Stimulated activated CD4-positive, alpha-beta T cell treated with anti-CD3 and anti-CD28 coated beads, Interleukin-12 subunit alpha, Interleukin-12 subunit beta, amount 100 ng/mL, for 24 hours (primary cell): ENCODE measurements at regions not wholly inside any gene's neighbourhood (a gene's known extent, or its start where the extent isn't known, plus 50 kb on each side); places are given as distances from the start of the nearest gene placed in this dataset.
A peak's percentile ranks its signal among the peaks of the same experiment; 100 is the strongest.

Source experiments
- DNase-seq, 2 experiments: peaks; one replicate each; pipeline ENCODE4 v3.0.0-alpha.2; 2020; ENCODE audit warnings: low read depth in 2 of 2

- no peak for DNase-seq
These were observed 424.6 kb downstream of the MED10 start for GRCh38 chr5:5953584-5954274.

GRCh38 chr5:5951953-5952352, 426.4 kb downstream of the MED10 start:
- no peak for DNase-seq

DNA sequence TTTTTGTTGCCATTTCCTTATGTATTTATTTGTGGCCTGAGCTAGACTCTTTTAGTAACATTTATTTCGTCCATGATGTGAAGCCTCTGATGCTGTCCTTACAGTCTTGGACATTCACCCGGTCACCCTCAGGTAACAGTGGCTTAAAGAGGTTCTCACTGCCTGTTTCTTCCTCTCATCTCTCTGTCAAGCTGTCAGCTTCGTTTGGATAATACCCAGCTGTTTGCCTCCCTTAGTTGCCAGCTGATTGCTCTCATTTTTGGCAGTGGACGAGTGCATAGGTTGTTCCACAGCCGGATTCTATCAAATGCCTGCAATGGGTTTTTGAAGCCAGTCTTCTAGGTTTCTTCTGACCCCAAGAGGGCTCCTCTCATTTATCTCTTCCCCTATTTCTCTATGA, 427.7 kb downstream of the MED10 start:
- no peak for DNase-seq

DNA sequence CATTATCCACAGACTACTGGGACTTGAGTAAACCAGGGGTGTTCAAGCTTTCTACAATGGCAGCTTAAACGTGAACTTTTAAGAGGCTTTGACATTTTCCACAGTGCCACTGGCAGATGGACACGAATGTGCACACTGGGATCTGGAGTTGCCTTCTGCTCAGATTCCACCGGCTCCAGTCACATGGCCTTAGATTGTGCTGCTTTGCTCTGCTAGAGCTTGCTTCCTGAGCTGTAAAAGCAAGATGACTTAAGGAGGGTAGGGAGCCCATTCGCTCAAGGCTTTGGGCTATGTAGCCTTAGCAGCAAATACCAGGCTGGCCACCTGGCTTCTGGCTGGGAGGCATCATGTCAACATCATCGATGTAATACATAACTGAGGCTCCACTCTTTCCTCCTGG, 436.9 kb downstream of the MED10 start:
- DNase-seq: no peak

GRCh38 chr5:5939759-5940370, 438.5 kb downstream of the MED10 start:
- DNase-seq: no peak

GRCh38 chr5:5933651-5934050, 444.7 kb downstream of the MED10 start:
- no peak for DNase-seq

DNA sequence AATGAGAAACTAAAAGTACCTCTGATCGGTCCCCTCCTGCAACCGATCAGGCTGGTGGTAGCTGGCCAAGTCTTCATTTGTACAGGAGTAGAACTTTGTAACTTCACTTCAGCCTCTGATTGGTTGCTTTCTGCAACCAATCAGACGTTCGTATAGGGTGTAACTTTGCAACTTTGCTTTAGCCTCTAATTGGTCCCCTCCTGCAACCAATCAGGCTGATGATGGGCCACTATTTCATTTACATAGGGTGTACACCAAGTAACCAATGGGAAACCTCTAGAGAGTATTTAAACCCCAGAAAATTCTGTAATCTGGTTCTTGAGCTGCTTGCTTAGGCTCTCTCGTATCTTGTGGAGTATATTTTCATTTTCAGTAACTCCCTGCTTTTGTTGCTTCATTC, 445.5 kb downstream of the MED10 start:
- DNase-seq: no peak

GRCh38 chr5:5930561-5930960, 447.8 kb downstream of the MED10 start:
- DNase-seq: no peak

DNA sequence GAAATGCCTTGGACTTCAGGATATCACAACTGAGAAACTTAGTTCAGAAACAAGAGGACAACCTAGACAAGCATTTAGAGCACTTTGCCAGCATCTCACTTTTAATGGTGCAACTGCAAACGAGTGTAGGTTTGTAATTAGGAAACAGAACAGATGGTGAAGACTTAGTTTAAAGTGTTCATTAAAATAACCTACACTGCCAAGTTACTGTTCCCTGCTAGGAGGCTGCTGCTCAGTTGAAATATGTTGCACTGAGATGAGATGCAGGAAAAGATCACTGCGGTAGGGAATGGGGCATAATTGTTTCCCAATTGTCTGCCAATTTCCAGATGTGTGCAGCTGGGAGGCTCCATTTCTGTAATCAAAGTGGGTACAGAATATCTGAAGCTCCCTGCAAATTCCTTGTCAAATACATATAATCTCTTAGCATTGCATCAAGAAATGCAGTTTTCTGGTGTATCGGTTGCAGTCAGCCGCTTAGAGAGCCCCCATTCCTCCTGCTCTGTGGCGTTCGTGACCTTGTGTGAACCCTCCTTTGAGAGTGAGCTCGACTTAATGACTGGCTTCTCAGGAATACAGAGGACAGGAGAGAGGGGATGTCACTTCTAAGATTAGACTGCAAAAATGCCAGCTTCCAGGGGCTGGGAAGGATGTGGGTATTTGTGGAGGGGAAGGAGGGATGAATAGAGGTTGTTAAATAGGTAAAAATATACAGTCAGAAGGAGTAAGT, 448.9 kb downstream of the MED10 start:
- DNase-seq: no peak

GRCh38 chr5:5925191-5925590, 453.2 kb downstream of the MED10 start:
- no peak for DNase-seq

DNA sequence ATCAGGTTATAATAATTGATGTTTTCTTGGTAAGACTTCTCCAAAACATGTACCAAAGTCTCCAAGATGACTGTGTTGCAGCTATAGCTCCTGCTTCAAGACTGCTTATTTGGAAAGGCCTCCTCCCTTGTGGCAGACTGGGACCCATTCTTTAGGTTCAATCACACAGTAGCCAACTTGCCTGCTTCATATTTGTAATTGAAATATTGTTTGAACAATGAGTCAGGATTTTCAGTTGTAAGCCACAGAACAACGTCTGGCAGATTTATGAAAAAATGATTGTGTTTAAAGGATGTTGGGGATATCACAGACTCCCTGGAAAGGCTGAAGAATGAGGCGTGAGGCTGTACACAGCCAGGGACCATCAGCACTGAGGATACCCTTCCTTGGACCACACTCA, 458.9 kb downstream of the MED10 start:
- DNase-seq: no peak

DNA sequence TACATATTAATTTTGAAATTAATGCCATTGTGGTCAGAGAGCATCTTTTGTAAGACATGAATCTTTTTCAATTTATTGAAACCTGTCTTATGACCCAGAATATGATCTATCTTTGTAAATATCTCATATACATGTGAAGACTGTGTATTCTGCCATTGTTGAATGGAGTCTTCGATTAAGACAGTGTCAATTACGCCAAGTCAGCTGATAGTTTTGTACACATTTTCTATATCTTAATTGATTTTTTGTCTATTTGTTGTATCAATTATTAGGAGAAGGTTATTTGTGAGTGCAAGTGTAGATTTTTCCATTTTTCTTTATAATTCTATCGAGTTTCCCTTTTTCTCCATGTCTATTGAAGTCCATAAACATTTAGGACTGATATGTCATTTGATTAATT, 471.6 kb downstream of the MED10 start:
- DNase-seq: no peak

DNA sequence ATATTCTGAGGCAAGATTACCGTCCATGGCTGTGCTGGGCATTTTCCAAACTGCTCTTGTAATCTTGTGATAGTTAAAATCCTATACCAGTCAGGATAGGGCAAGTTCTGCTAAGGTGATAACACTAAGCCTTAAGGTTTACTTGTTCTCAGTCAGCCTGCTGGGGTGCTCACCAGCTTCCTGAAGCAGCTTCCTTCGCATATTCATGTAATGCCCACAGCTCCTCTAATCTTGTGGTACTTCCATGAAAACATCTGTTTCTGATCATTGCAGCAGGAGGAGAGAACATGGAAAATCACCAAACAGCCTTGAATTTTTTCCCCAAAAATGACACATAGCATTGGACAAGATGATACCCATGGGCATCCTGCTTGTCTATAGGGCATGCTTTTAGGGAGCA, 473.2 kb downstream of the MED10 start:
- no peak for DNase-seq

DNA sequence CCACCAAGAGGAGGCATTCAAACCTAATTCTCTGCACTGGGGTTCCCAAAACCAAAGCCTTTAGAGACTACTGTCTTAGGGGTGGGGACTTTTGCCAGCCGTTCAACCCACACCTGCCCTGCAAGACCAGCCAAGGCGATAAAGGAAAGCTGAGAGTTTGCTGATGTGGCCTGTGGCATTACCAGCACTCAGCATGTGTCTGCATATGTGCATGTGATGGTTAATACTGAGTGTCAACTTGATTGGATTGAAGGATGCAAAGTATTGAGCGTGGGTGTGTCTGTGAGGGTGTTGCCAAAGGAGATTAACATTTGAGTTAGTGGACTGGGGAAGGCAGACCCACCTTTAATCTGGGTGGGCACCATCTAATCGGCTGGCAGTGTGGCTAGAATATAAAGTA, 474.2 kb downstream of the MED10 start:
- DNase-seq: no peak

DNA sequence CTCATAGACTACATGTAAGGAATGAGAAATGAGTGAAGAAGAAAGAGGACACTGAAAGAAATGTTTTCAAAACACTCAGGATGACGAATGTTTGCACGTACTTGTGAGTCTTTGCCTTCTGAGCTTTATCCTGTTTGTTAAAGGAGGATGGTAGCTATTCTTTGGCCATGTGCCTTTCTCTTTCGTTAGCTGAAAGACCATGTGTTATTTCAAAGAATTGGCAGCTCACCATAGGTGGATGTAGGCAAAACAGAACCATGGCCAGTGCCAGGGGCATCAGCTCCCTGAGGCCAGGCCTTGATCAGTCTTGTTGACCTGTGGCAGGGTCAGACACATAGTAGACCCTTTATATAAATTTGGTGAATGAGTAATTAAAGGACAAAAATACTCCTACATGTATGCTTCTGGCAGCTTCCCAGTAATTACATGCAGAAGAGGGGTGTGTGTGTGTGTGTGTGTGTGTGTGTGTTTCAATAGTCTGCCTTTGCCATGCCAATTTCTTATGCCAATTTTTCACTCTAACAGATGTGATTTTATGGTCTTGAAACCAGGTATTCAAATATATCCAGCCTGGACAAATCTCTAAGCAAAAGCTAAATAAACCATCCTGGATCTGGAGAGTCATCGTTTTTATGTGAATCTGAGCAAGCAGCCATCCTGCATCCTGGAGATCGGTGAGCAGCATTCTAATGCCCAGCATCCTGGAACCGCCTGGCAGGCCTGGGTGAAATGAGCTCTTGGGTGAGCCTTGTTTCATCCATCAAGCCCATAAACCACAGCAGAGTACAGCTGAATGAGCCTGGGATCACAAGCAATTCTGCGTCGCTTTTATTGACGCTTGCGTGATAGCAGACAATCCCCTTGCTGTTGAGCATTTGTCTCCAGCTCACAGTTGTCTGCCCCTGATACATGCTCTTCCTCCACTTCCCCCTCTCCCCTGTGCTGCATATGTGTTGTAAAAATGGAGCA, 475.4 kb downstream of the MED10 start:
- DNase-seq: no peak

GRCh38 chr5:5900350-5900749, 477.9 kb downstream of the ICE1 start:
- DNase-seq: no peak

GRCh38 chr5:5899716-5900115, 477.2 kb downstream of the ICE1 start:
- no peak for DNase-seq

DNA sequence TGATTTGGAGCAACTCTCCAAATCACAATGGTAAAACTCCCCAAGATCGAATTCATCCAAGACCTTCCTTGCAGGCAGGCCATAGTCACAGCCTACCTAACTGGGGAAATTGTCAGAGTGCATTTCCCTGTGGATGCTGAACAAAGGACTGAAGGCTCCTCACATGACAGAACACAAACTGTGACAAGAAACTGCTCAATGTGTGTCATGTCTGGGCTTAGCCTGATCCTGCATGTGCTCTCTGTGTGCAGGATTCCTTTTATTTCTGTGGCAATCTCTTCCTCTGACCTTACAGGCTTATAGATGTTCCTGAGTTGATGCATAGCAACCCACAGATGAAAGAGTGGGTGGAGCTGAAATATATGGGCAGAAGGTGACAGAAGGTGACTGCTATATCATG, 465.8 kb downstream of the ICE1 start:
- DNase-seq: no peak

DNA sequence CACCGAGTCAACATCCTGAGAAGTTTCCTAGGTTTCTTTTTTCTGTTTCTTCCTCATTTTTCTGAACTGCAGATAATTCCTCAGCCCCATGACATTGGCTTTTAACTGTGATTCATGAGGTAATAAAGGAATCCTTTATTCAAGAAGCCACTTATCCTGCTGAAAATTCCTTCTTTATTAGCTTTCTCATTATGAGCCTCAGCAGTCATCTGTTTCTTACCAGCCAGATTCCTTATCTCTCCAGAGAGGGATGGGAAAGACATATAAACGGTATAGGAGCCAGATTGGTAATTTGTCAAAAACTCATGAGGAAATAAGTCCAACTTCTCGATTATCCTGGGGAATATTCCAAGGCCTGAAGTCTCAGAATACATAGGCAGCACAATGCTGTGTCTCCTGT, 465.4 kb downstream of the ICE1 start:
- no peak for DNase-seq

DNA sequence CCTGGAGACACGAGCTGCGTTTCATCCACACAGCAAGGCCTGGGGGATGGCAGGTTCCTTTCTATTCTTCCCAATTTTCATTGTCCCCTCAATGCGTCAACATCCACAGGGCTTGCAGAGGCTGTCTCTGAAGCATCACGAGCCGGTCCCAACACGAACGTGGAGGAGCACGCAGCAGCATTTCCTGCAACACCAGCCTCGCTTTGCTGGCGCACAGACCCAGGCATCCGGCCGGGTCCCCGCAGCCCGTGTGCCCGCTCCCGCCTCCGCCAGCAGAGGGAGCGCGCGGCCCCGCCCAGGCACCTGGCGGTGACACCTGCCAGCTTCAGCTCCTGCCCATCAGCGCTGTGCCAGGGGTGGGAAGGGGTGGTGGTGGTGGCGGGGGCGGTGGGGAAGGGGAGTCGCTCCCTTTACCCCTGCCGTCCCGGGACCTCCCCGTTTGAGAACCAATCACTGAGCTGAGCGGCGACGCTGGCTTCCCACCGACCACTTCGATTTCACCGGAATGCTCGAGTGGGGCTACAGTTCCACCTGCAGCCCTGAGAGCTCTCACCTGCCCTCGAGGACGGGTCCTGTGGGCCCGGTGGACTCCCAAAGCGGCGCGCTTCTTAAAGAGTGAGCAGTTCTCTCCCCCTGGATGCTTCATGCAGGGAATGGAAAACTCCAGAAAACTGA, 464.5 kb downstream of the ICE1 start:
- DNase-seq: peak; percentile 3 to 20

- DNase-seq: no peak
These were observed 463.9 kb downstream of the ICE1 start for GRCh38 chr5:5886353-5886752.
